HG02678 (cell line): ENCODE measurements at regions not wholly inside any gene's neighbourhood (a gene's known extent, or its start where the extent isn't known, plus 50 kb on each side); places are given as distances from the start of the nearest gene placed in this dataset.
"Not testable (repeated sequence)": the region's sequence is repeated elsewhere in the genome, so short reads cannot be mapped to it uniquely, and the experiment has no call there.

Experiments
- ATAC-seq: cut with Tn5 transposase; IDR thresholded peaks from one replicate; pipeline ENCODE4 v1.9.1; 2021; ENCODE audit warnings: mild to moderate bottlenecking, moderate library complexity; ENCODE audit not compliant: unreplicated experiment

GRCh38 chr2:234409590-234409989 lies 87.3 kb downstream of the ARL4C start:
- no peak for ATAC-seq

GRCh38 chr2:234406085-234406484 lies 90.8 kb downstream of the ARL4C start:
- ATAC-seq, result no peak

- no peak for ATAC-seq
These were observed 91.4 kb downstream of the ARL4C start for GRCh38 chr2:234405462-234405861.

- ATAC-seq, result no peak
These were observed 91.9 kb downstream of the ARL4C start for GRCh38 chr2:234404957-234405356.

- no peak for ATAC-seq
These were observed 93.1 kb downstream of the ARL4C start for GRCh38 chr2:234403751-234404150.

GRCh38 chr2:234403074-234403473 lies 93.8 kb downstream of the ARL4C start:
- no peak for ATAC-seq

GRCh38 chr2:234401426-234401825 lies 95.5 kb downstream of the ARL4C start:
- ATAC-seq, result no peak

- no peak for ATAC-seq
These were observed 97.2 kb downstream of the ARL4C start for GRCh38 chr2:234399451-234400246.

- ATAC-seq, result no peak
These were observed 98.3 kb downstream of the ARL4C start for GRCh38 chr2:234398531-234398930.

GRCh38 chr2:234395891-234396420 lies 100.9 kb downstream of the ARL4C start:
- ATAC-seq, result no peak

- no peak for ATAC-seq
These were observed 102.4 kb downstream of the ARL4C start for GRCh38 chr2:234394450-234394849.

GRCh38 chr2:234393354-234393753 lies 103.5 kb downstream of the ARL4C start:
- no peak for ATAC-seq

GRCh38 chr2:234392041-234392615 lies 104.8 kb downstream of the ARL4C start:
- ATAC-seq, result no peak

GRCh38 chr2:234391625-234392024 lies 105.3 kb downstream of the ARL4C start:
- ATAC-seq, result no peak

- ATAC-seq, result not testable (repeated sequence)
These were observed 107.2 kb downstream of the ARL4C start for GRCh38 chr2:234389661-234390060.

- no peak for ATAC-seq
These were observed 108.3 kb downstream of the ARL4C start for GRCh38 chr2:234388591-234388990.

- ATAC-seq, result no peak
These were observed 109.9 kb downstream of the ARL4C start for GRCh38 chr2:234386971-234387370.

- ATAC-seq, result no peak
These were observed 114.8 kb downstream of the ARL4C start for GRCh38 chr2:234382131-234382530.

GRCh38 chr2:234378958-234379357 lies 117.9 kb downstream of the ARL4C start:
- not testable (repeated sequence) for ATAC-seq

- no peak for ATAC-seq
These were observed 118.4 kb downstream of the ARL4C start for GRCh38 chr2:234378440-234378839.

- no peak for ATAC-seq
These were observed 119.0 kb downstream of the ARL4C start for GRCh38 chr2:234377761-234378391.

GRCh38 chr2:234376229-234376628 lies 120.7 kb downstream of the ARL4C start:
- no peak for ATAC-seq
